CD14-positive monocyte (primary cell): ENCODE measurements at regions not wholly inside any gene's neighbourhood (a gene's known extent, or its start where the extent isn't known, plus 50 kb on each side); places are given as distances from the start of the nearest gene placed in this dataset.

Experiments used
- DNase-seq, 3 donors: peaks; one replicate each; pipeline ENCODE4 v3.0.0-alpha.2; 2011 to 2022
- H2AFZ ChIP-seq: 2 replicates; pipeline ENCODE4 v1.6.0; 2012; ENCODE audit warnings: mild to moderate bottlenecking, low read depth, low read length, inconsistent platforms; ENCODE audit not compliant: insufficient read depth, poor library complexity, severe bottlenecking
- H3K27ac ChIP-seq, 2 donors: 1 replicate in 1 of 2; 2 replicates in 1 of 2; pipeline ENCODE4 v1.5.1; 2012 to 2013; ENCODE audit warnings: low read length in 2 of 2, control low read depth in 1 of 2, inconsistent platforms in 1 of 2, low read depth in 1 of 2, mild to moderate bottlenecking in 1 of 2
- H3K27me3 ChIP-seq, 2 donors: one replicate each; pipeline versions ENCODE4 v1.6.0 to v1.6.1; 2011 to 2013; ENCODE audit warnings: low read length in 2 of 2; ENCODE audit not compliant: control insufficient read depth in 2 of 2, insufficient read depth in 2 of 2
- H3K36me3 ChIP-seq, 2 donors: replicated peaks in 1 of 2; 1 replicate in 1 of 2; 2 replicates in 1 of 2; pipeline versions ENCODE4 v1.5.1 to v1.6.1; 2012 to 2013; ENCODE audit warnings: low read length in 2 of 2, control low read depth in 1 of 2, inconsistent platforms in 1 of 2, mild to moderate bottlenecking in 1 of 2; ENCODE audit not compliant: insufficient read depth in 2 of 2, control insufficient read depth in 1 of 2
- H3K4me1 ChIP-seq, 2 donors: 1 replicate in 1 of 2; 2 replicates in 1 of 2; pipeline versions ENCODE4 v1.5.1 to v1.6.1; 2012 to 2013; ENCODE audit warnings: low read length in 2 of 2, control low read depth in 1 of 2, inconsistent platforms in 1 of 2, mild to moderate bottlenecking in 1 of 2, moderate library complexity in 1 of 2; ENCODE audit not compliant: insufficient read depth in 2 of 2, control insufficient read depth in 1 of 2
- H3K4me2 ChIP-seq: replicated peaks from 2 replicates; pipeline ENCODE3; 2012; ENCODE audit warnings: low read length, moderate library complexity, mild to moderate bottlenecking; ENCODE audit not compliant: poor library complexity, severe bottlenecking; ENCODE audit errors: extremely low read depth
- H3K4me3 ChIP-seq, 3 experiments: fragments of 200-600 bp in 1 of 3; sonication (generic) in 1 of 3; replicated peaks in 1 of 3; 1 replicate in 2 of 3; 2 replicates in 1 of 3; pipeline ENCODE4 v1.5.1; 2011 to 2013; ENCODE audit warnings: low read length in 3 of 3, mild to moderate bottlenecking in 3 of 3, control low read depth in 2 of 3, low read depth in 2 of 3, inconsistent platforms in 1 of 3, moderate library complexity in 1 of 3
- H3K79me2 ChIP-seq: 2 replicates; pipeline ENCODE4 v1.6.0; 2012; ENCODE audit warnings: mild to moderate bottlenecking, control low read depth, inconsistent platforms, low read length, moderate library complexity; ENCODE audit not compliant: insufficient read depth
- H3K9ac ChIP-seq: 2 replicates; pipeline ENCODE4 v1.6.0; 2017; ENCODE audit warnings: low read length, mild to moderate bottlenecking; ENCODE audit not compliant: insufficient read depth, poor library complexity, severe bottlenecking
- H3K9me3 ChIP-seq, 2 donors: replicated peaks in 1 of 2; 1 replicate in 1 of 2; 2 replicates in 1 of 2; pipeline versions ENCODE4 v1.5.1 to v1.6.1; 2012 to 2013; ENCODE audit warnings: low read length in 2 of 2, control low read depth in 1 of 2; ENCODE audit not compliant: control insufficient read depth in 1 of 2, insufficient read depth in 1 of 2
- H4K20me1 ChIP-seq: 2 replicates; pipeline ENCODE4 v1.6.0; 2012; ENCODE audit warnings: mild to moderate bottlenecking, low read length, control low read depth, moderate library complexity; ENCODE audit not compliant: insufficient read depth
- H3K27ac Mint-ChIP-seq, 7 donors: one replicate each; pipeline ENCODE4 v1.8.0; 2020; ENCODE audit warnings: mild to moderate bottlenecking in 7 of 7, mixed read lengths in 7 of 7, moderate library complexity in 6 of 7, inconsistent platforms in 2 of 7
- H3K27me3 Mint-ChIP-seq, 3 donors: one replicate each; pipeline ENCODE4 v1.8.0; 2021 to 2022; ENCODE audit warnings: low read depth in 3 of 3, mild to moderate bottlenecking in 3 of 3, mixed read lengths in 3 of 3, moderate library complexity in 3 of 3, inconsistent platforms in 1 of 3
- H3K36me3 Mint-ChIP-seq, 2 donors: one replicate each; pipeline ENCODE4 v1.8.0; 2020; ENCODE audit warnings: mixed read lengths in 2 of 2, inconsistent platforms in 1 of 2, mild to moderate bottlenecking in 1 of 2
- H3K4me1 Mint-ChIP-seq: one replicate; pipeline ENCODE4 v1.8.0; 2020; ENCODE audit warnings: mild to moderate bottlenecking, mixed read lengths
- H3K4me3 Mint-ChIP-seq, 2 donors: one replicate each; pipeline ENCODE4 v1.8.0; 2020; ENCODE audit warnings: mild to moderate bottlenecking in 2 of 2, mixed read lengths in 2 of 2, moderate library complexity in 1 of 2
- H3K9me3 Mint-ChIP-seq, 7 donors: one replicate each; pipeline ENCODE4 v1.8.0; 2020 to 2022; ENCODE audit warnings: mixed read lengths in 7 of 7, mild to moderate bottlenecking in 6 of 7, moderate library complexity in 6 of 7, inconsistent platforms in 2 of 7
- WGBS: methylation state at CpG from one replicate; pipeline ENCODE4 v1.1.5; 2013; ENCODE audit warnings: missing lambda C conversion rate; ENCODE audit not compliant: insufficient coverage; 5-methylcytosine and 5-hydroxymethylcytosine counted together
- intact Hi-C, 2 donors: fragments of 100-400 bp; cut with micrococcal nuclease; formaldehyde crosslinking; loops; one replicate each; pipeline versions ENCODE4 v1.15.0 to v1.15.1; 2023
- TF ChIP-seq, protein P1 (sequence below): fragments of 200-600 bp; IDR thresholded peaks from one replicate; pipeline ENCODE4 v1.8.0; 2022; ENCODE audit warnings: antibody characterized with exemption, mild to moderate bottlenecking

DNA sequence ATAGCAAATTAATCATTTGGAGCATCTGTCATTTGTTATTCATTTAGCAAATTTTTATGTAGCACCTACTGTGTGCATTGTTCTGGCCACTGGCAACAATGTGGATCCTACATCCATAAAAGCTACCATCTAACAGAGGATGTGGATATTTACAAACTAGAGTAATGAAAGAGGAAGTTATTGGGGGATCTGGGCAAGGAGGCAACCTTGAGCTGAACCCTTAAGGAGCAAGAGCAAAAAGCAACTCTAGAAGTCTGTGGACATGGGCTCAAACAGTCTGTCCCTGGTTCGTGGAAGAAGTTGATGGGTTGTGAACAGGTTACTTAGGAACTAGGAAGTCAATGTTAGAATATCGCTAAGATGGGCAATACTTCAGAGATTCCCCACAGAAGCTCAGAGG, 259.9 kb downstream of the SYK start:
- Mint-ChIP-seq H3K36me3 (no peaks in the 10 kb centered on the region), H3K27ac (peak overlapping the region in 2 of 7 donors; percentile 17 to 38), H3K4me1 (peaks cover 19% of the 10 kb centered on the region), H3K9me3 (peaks cover 0 to 3% (median 0%) of the 10 kb centered on the region in 7 donors), H3K4me3 (no peak overlapping the region), H3K27me3 (peaks cover 0 to 7% (median 1%) of the 10 kb centered on the region in 3 donors)
- H3K79me2 ChIP-seq = no peaks in the 10 kb centered on the region
- peaks cover 16 to 21% of the 10 kb centered on the region in 2 donors for H3K4me1 ChIP-seq
- H2AFZ ChIP-seq = no peak overlapping the region
- no peak overlapping the region for H3K4me3 ChIP-seq
- H3K27me3 ChIP-seq = no peaks in the 10 kb centered on the region
- peak; percentile 22 to 49 (median 38) for DNase-seq
- 75% methylated on average over 1 of the region's 2 CpGs for WGBS
- no peak overlapping the region for H3K4me2 ChIP-seq
- no peak overlapping the region for H3K27ac ChIP-seq
- no peaks in the 10 kb centered on the region for H4K20me1 ChIP-seq
- TF ChIP-seq, protein P1, sequence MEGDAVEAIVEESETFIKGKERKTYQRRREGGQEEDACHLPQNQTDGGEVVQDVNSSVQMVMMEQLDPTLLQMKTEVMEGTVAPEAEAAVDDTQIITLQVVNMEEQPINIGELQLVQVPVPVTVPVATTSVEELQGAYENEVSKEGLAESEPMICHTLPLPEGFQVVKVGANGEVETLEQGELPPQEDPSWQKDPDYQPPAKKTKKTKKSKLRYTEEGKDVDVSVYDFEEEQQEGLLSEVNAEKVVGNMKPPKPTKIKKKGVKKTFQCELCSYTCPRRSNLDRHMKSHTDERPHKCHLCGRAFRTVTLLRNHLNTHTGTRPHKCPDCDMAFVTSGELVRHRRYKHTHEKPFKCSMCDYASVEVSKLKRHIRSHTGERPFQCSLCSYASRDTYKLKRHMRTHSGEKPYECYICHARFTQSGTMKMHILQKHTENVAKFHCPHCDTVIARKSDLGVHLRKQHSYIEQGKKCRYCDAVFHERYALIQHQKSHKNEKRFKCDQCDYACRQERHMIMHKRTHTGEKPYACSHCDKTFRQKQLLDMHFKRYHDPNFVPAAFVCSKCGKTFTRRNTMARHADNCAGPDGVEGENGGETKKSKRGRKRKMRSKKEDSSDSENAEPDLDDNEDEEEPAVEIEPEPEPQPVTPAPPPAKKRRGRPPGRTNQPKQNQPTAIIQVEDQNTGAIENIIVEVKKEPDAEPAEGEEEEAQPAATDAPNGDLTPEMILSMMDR = no peak
- H3K36me3 ChIP-seq = no peaks in the 10 kb centered on the region
- H3K9ac ChIP-seq = no peak overlapping the region
- intact Hi-C loops = no loop called here
- no peaks in the 10 kb centered on the region for H3K9me3 ChIP-seq

DNA sequence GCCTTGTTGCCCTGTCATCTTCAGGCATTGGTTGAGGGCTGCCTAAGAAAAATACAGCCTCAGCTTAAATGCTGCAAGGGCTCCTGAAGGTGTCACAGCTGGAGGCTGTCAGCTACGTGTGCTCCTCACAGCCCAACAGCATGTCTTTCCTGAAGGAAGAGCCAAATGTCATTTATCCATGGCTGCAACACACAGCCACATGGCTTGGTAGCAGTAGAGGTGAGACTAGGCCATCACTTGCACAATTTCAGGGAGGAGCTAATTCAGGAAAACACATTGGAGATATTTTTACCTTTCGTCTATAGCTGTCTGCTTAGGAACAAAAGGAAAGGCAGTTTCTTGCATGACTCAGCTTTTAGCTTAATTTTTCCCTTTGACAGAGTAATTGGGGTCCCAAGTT, 260.7 kb downstream of the SYK start:
- Histone ChIP-seq H3K36me3 (no peaks in the 10 kb centered on the region), H3K4me3 (no peak overlapping the region), H4K20me1 (no peaks in the 10 kb centered on the region), H3K27ac (no peak overlapping the region), H3K27me3 (no peaks in the 10 kb centered on the region), H2AFZ (no peak overlapping the region), H3K4me2 (no peak overlapping the region), H3K79me2 (no peaks in the 10 kb centered on the region), H3K4me1 (peaks cover 16 to 21% of the 10 kb centered on the region in 2 donors), H3K9me3 (no peaks in the 10 kb centered on the region), H3K9ac (no peak overlapping the region)
- Mint-ChIP-seq H3K9me3 (peaks cover 0 to 3% (median 0%) of the 10 kb centered on the region in 7 donors), H3K4me1 (peaks cover 19% of the 10 kb centered on the region), H3K27me3 (peaks cover 1 to 7% (median 2%) of the 10 kb centered on the region in 3 donors), H3K36me3 (no peaks in the 10 kb centered on the region), H3K4me3 (peak overlapping the region in 1 of 2 donors; percentile 9), H3K27ac (no peak overlapping the region)
- WGBS = 75% methylated on average over 1 of the region's 2 CpGs
- TF ChIP-seq, protein P1 = no peak
- intact Hi-C loops = no loop called here
- DNase-seq = no peak
